GM23338 (cell line): ENCODE measurements at regions not wholly inside any gene's neighbourhood (a gene's known extent, or its start where the extent isn't known, plus 50 kb on each side); places are given as distances from the start of the nearest gene placed in this dataset.

ENCODE experiments used
- ATAC-seq: fragments of 200-7000 bp; cut with Tn5 transposase; 3 replicates; pipeline ENCODE4 v1.9.1; 2020
- DNase-seq: peaks from one replicate; pipeline ENCODE4 v3.0.0-alpha.2; 2015; ENCODE audit warnings: low spot score
- H2AFZ ChIP-seq: fragments of 200-600 bp; sonication (generic); 2 replicates; pipeline ENCODE4 v1.8.0; 2016; ENCODE audit warnings: antibody characterized with exemption, mild to moderate bottlenecking, moderate library complexity
- H3F3A ChIP-seq: fragments of 200-600 bp; sonication (generic); replicated peaks from 2 replicates; pipeline ENCODE4 v1.8.0; 2017; ENCODE audit warnings: antibody characterized with exemption, mixed run types, low read depth
- H3K27ac ChIP-seq: fragments of 200-600 bp; sonication (generic); 2 replicates; pipeline ENCODE4 v1.6.1; 2016; ENCODE audit warnings: low read depth
- H3K27me3 ChIP-seq: fragments of 200-600 bp; sonication (generic); 2 replicates; pipeline ENCODE4 v1.8.0; 2016; ENCODE audit warnings: mild to moderate bottlenecking, mixed run types, moderate library complexity; ENCODE audit not compliant: insufficient read depth
- H3K36me3 ChIP-seq: fragments of 200-600 bp; sonication (generic); 2 replicates; pipeline ENCODE4 v1.8.0; 2016; ENCODE audit warnings: mild to moderate bottlenecking; ENCODE audit not compliant: insufficient read depth
- H3K4me1 ChIP-seq: fragments of 200-600 bp; sonication (generic); 2 replicates; pipeline ENCODE4 v1.8.0; 2016; ENCODE audit warnings: mild to moderate bottlenecking, moderate library complexity; ENCODE audit not compliant: insufficient read depth
- H3K4me2 ChIP-seq: fragments of 200-600 bp; sonication (generic); 2 replicates; pipeline ENCODE4 v1.7.1; 2017; ENCODE audit warnings: mixed run types
- H3K4me3 ChIP-seq: fragments of 200-600 bp; sonication (generic); 2 replicates; pipeline ENCODE4 v1.6.1; 2016; ENCODE audit warnings: mixed run types
- H3K79me2 ChIP-seq: fragments of 200-600 bp; sonication (generic); replicated peaks from 2 replicates; pipeline ENCODE4 v1.8.0; 2017; ENCODE audit warnings: mild to moderate bottlenecking; ENCODE audit not compliant: insufficient read depth
- H3K9me2 ChIP-seq: fragments of 200-600 bp; sonication (generic); 2 replicates; pipeline ENCODE4 v1.8.0; 2017; ENCODE audit not compliant: insufficient read depth
- H4K20me1 ChIP-seq: fragments of 200-600 bp; sonication (generic); replicated peaks from 2 replicates; pipeline ENCODE4 v1.8.0; 2017; ENCODE audit warnings: mild to moderate bottlenecking; ENCODE audit not compliant: insufficient read depth
- H3K27ac Mint-ChIP-seq: 2 replicates; pipeline ENCODE4 v1.8.0; 2020; ENCODE audit warnings: inconsistent platforms, mild to moderate bottlenecking, moderate library complexity, mixed read lengths
- H3K27me3 Mint-ChIP-seq: 3 replicates; pipeline ENCODE4 v1.8.0; 2022; ENCODE audit warnings: low read depth, mild to moderate bottlenecking, moderate library complexity, mixed read lengths, inconsistent platforms; ENCODE audit not compliant: insufficient read depth, poor library complexity
- H3K36me3 Mint-ChIP-seq: 3 replicates; pipeline ENCODE4 v1.8.0; 2021; ENCODE audit warnings: low read depth, mild to moderate bottlenecking, inconsistent platforms, moderate library complexity, mixed read lengths
- H3K4me1 Mint-ChIP-seq: 3 replicates; pipeline ENCODE4 v1.8.0; 2020; ENCODE audit warnings: mild to moderate bottlenecking, inconsistent platforms, mixed read lengths
- H3K4me3 Mint-ChIP-seq: 3 replicates; pipeline ENCODE4 v1.8.0; 2021; ENCODE audit warnings: moderate library complexity, mild to moderate bottlenecking, inconsistent platforms, mixed read lengths
- H3K9me3 Mint-ChIP-seq: 3 replicates; pipeline ENCODE4 v1.8.0; 2020; ENCODE audit warnings: moderate library complexity, mild to moderate bottlenecking, inconsistent platforms, mixed read lengths
- CREB1 ChIP-seq: fragments of 250-450 bp; sonication (Bioruptor Pico); IDR thresholded peaks from 2 replicates; pipeline ENCODE4 v1.5.0; 2020; ENCODE audit warnings: low read depth, mild to moderate bottlenecking, moderate library complexity
- NANOG ChIP-seq: IDR thresholded peaks from 2 replicates; pipeline ENCODE4 v1.6.1; 2016; ENCODE audit warnings: antibody characterized with exemption, borderline replicate concordance
- POLR2AphosphoS5 ChIP-seq: IDR thresholded peaks from 2 replicates; pipeline ENCODE4 v1.6.1; 2016; ENCODE audit warnings: antibody characterized with exemption, low read depth
- REST ChIP-seq: IDR thresholded peaks from one replicate; pipeline ENCODE4 v1.6.1; 2018; ENCODE audit warnings: antibody characterized with exemption; ENCODE audit not compliant: unreplicated experiment
- ZNF114 ChIP-seq: fragments of 250-450 bp; sonication (Bioruptor Pico); IDR thresholded peaks from 2 replicates; pipeline ENCODE4 v1.5.0; 2020; ENCODE audit warnings: mild to moderate bottlenecking, moderate library complexity
- ZNF331 ChIP-seq: fragments of 250-450 bp; sonication (Bioruptor Pico); IDR thresholded peaks from 2 replicates; pipeline ENCODE4 v1.5.0; 2020; ENCODE audit warnings: low read depth, mild to moderate bottlenecking, moderate library complexity
- ZNF462 ChIP-seq: fragments of 250-450 bp; sonication (Bioruptor Pico); IDR thresholded peaks from 2 replicates; pipeline ENCODE4 v1.5.0; 2020; ENCODE audit warnings: mild to moderate bottlenecking, moderate library complexity

GRCh38 chr7:113812591-113813255 lies 106.1 kb downstream of the PPP1R3A start (continued):
- TF ChIP-seq ZNF462 (CRISPR knock-in tag) = no peak
- TF ChIP-seq POLR2AphosphoS5 = no peak
- no peak for TF ChIP-seq CREB1
- TF ChIP-seq ZNF114 = no peak
- TF ChIP-seq ZNF331 = no peak

GRCh38 chr7:113810080-113810744 lies 108.6 kb downstream of the PPP1R3A start:
- Histone ChIP-seq H3K9me2 (no peaks in the 10 kb centered on the region), H3F3A (no peaks in the 10 kb centered on the region), H3K4me2 (no peak overlapping the region), H3K4me1 (no peaks in the 10 kb centered on the region), H3K4me3 (no peak overlapping the region), H2AFZ (no peak overlapping the region), H3K27me3 (no peaks in the 10 kb centered on the region), H4K20me1 (no peaks in the 10 kb centered on the region), H3K79me2 (no peaks in the 10 kb centered on the region), H3K36me3 (no peaks in the 10 kb centered on the region), H3K27ac (no peak overlapping the region)
- H3K4me1 Mint-ChIP-seq = no peaks in the 10 kb centered on the region
- TF ChIP-seq REST = no peak
- no peak for TF ChIP-seq NANOG
- no peaks in the 10 kb centered on the region for H3K36me3 Mint-ChIP-seq
- no peaks in the 10 kb centered on the region for H3K9me3 Mint-ChIP-seq
- H3K27ac Mint-ChIP-seq = no peak overlapping the region
- H3K4me3 Mint-ChIP-seq = no peak overlapping the region
- H3K27me3 Mint-ChIP-seq = no peaks in the 10 kb centered on the region
- DNase-seq (no peak), ATAC-seq (no peak)
